Smooth muscle cell (in vitro differentiated cells): ENCODE measurements at regions not wholly inside any gene's neighbourhood (a gene's known extent, or its start where the extent isn't known, plus 50 kb on each side); places are given as distances from the start of the nearest gene placed in this dataset.

Experiments
- DNase-seq: peaks from one replicate; lab custom pipeline; 2025; ENCODE audit not compliant: unreplicated experiment; lab: John Stamatoyannopoulos, UW
- H2AFZ ChIP-seq: fragments of 200-600 bp; sonication (generic); 2 replicates; pipeline ENCODE4 v1.6.0; 2016; ENCODE audit warnings: antibody characterized with exemption, low read depth, mild to moderate bottlenecking
- H3F3A ChIP-seq: fragments of 200-600 bp; sonication (generic); 2 replicates; pipeline ENCODE4 v1.6.0; 2017; ENCODE audit warnings: antibody characterized with exemption, low read depth
- H3K27ac ChIP-seq: fragments of 200-600 bp; sonication (generic); 2 replicates; pipeline ENCODE4 v1.5.1; 2016; ENCODE audit warnings: low read depth, mild to moderate bottlenecking
- H3K27me3 ChIP-seq: fragments of 200-600 bp; sonication (generic); 2 replicates; pipeline ENCODE4 v1.6.1; 2016; ENCODE audit warnings: low read depth, mild to moderate bottlenecking
- H3K36me3 ChIP-seq: fragments of 200-600 bp; sonication (generic); 2 replicates; pipeline ENCODE4 v1.5.1; 2016; ENCODE audit warnings: low read depth
- H3K4me1 ChIP-seq: fragments of 200-600 bp; sonication (generic); 2 replicates; pipeline ENCODE4 v1.5.1; 2016; ENCODE audit warnings: low read depth
- H3K4me2 ChIP-seq: fragments of 200-600 bp; sonication (generic); 2 replicates; pipeline ENCODE4 v1.6.0; 2016; ENCODE audit warnings: mild to moderate bottlenecking
- H3K4me3 ChIP-seq: fragments of 200-600 bp; sonication (generic); 2 replicates; pipeline ENCODE4 v1.5.1; 2016; ENCODE audit warnings: mild to moderate bottlenecking
- H3K79me2 ChIP-seq: fragments of 200-600 bp; sonication (generic); 2 replicates; pipeline ENCODE4 v1.6.0; 2016; ENCODE audit warnings: low read depth, mild to moderate bottlenecking
- H3K9ac ChIP-seq: fragments of 200-600 bp; sonication (generic); 2 replicates; pipeline ENCODE4 v1.6.0; 2016; ENCODE audit warnings: low read depth
- H3K9me3 ChIP-seq: fragments of 200-600 bp; sonication (generic); replicated peaks from 2 replicates; pipeline ENCODE4 v1.5.1; 2016; ENCODE audit warnings: low read depth
- H4K20me1 ChIP-seq: fragments of 200-600 bp; sonication (generic); 2 replicates; pipeline ENCODE4 v1.6.0; 2016; ENCODE audit warnings: low read depth
- CTCF ChIP-seq: fragments of 200-600 bp; sonication (generic); IDR thresholded peaks from 2 replicates; pipeline ENCODE4 v1.5.1; 2017; ENCODE audit warnings: borderline replicate concordance, mild to moderate bottlenecking, antibody characterized with exemption; ENCODE audit not compliant: insufficient read depth, poor library complexity, severe bottlenecking
- WGBS: methylation state at CpG from one replicate; pipeline ENCODE4 v1.1.7; 2016; ENCODE audit warnings: low lambda C conversion rate; 5-methylcytosine and 5-hydroxymethylcytosine counted together

GRCh38 chr6:163671791-163672190, 257.3 kb downstream of the QKI start:
- H3K9me3 ChIP-seq, result no peaks in the 10 kb centered on the region
- no peak overlapping the region for H3K4me3 ChIP-seq
- no peak for TF ChIP-seq CTCF
- H3K79me2 ChIP-seq, result no peaks in the 10 kb centered on the region
- 96% methylated on average over 25 of the region's 25 CpGs for WGBS
- H3K4me1 ChIP-seq, result peaks cover 8% of the 10 kb centered on the region
- H3K27me3 ChIP-seq, result no peaks in the 10 kb centered on the region
- no peak overlapping the region for H2AFZ ChIP-seq
- H3F3A ChIP-seq, result no peaks in the 10 kb centered on the region
- H3K4me2 ChIP-seq, result no peak overlapping the region
- H3K27ac ChIP-seq, result no peak overlapping the region
- no peaks in the 10 kb centered on the region for H3K36me3 ChIP-seq
- H3K9ac ChIP-seq, result no peak overlapping the region
- no peak for DNase-seq
- no peaks in the 10 kb centered on the region for H4K20me1 ChIP-seq

GRCh38 chr6:163671355-163671754, 256.8 kb downstream of the QKI start:
- DNase-seq, result no peak
- peaks cover 8% of the 10 kb centered on the region for H3K4me1 ChIP-seq
- H4K20me1 ChIP-seq, result no peaks in the 10 kb centered on the region
- H3K79me2 ChIP-seq, result no peaks in the 10 kb centered on the region
- H2AFZ ChIP-seq, result no peak overlapping the region
- H3K27ac ChIP-seq, result no peak overlapping the region
- no peak overlapping the region for H3K4me3 ChIP-seq
- TF ChIP-seq CTCF, result no peak
- no peaks in the 10 kb centered on the region for H3K27me3 ChIP-seq
- no peak overlapping the region for H3K9ac ChIP-seq
- no peaks in the 10 kb centered on the region for H3K36me3 ChIP-seq
- no peaks in the 10 kb centered on the region for H3F3A ChIP-seq
- WGBS, result 97% methylated on average over 18 of the region's 19 CpGs
- H3K4me2 ChIP-seq, result no peak overlapping the region
- H3K9me3 ChIP-seq, result no peaks in the 10 kb centered on the region

- Histone ChIP-seq H3K27ac (no peak overlapping the region), H3K4me3 (no peak overlapping the region), H3K27me3 (no peaks in the 10 kb centered on the region), H4K20me1 (no peaks in the 10 kb centered on the region), H3F3A (no peaks in the 10 kb centered on the region), H3K4me2 (no peak overlapping the region), H3K4me1 (peaks cover 8% of the 10 kb centered on the region), H3K79me2 (no peaks in the 10 kb centered on the region), H3K9ac (no peak overlapping the region), H3K9me3 (no peaks in the 10 kb centered on the region), H3K36me3 (no peaks in the 10 kb centered on the region), H2AFZ (no peak overlapping the region)
- no peak for DNase-seq
- 81% methylated on average over 1 of the region's 1 CpG for WGBS
- no peak for TF ChIP-seq CTCF
These were observed 255.8 kb downstream of the QKI start for GRCh38 chr6:163670336-163670735.

GRCh38 chr6:163668061-163668426, 253.5 kb downstream of the QKI start:
- Histone ChIP-seq H4K20me1 (no peaks in the 10 kb centered on the region), H3K9me3 (no peaks in the 10 kb centered on the region), H2AFZ (no peak overlapping the region), H3K27me3 (no peaks in the 10 kb centered on the region), H3K4me3 (no peak overlapping the region), H3K27ac (no peak overlapping the region), H3K36me3 (no peaks in the 10 kb centered on the region), H3K4me2 (no peak overlapping the region), H3K9ac (no peak overlapping the region), H3K79me2 (no peaks in the 10 kb centered on the region), H3F3A (no peaks in the 10 kb centered on the region), H3K4me1 (peaks cover 8% of the 10 kb centered on the region)
- no peak for DNase-seq
- 89% methylated on average over 4 of the region's 4 CpGs for WGBS
- TF ChIP-seq CTCF, result no peak
